ENCODE measurements at regions not wholly inside any gene's neighbourhood (a gene's known extent, or its start where the extent isn't known, plus 50 kb on each side); places are given as distances from the start of the nearest gene placed in this dataset.

- Histone ChIP-seq H3K27ac (ENCODE audit: low read depth, low read length) (no peak overlapping the region), H3K4me1 (ENCODE audit: control insufficient read depth, insufficient read depth, low read length) (no peaks in the 10 kb centered on the region), H3K4me3 (ENCODE audit: low read length) (no peak overlapping the region), H3K9me3 (ENCODE audit: control insufficient read depth, low read length) (no peaks in the 10 kb centered on the region), H3K36me3 (ENCODE audit: control insufficient read depth, insufficient read depth, low read length) (no peaks in the 10 kb centered on the region), H3K27me3 (ENCODE audit: control insufficient read depth, insufficient read depth, low read length, poor library complexity, severe bottlenecking) (no peaks in the 10 kb centered on the region), H3K9ac (ENCODE audit: extremely low read depth, low read length, poor library complexity, severe bottlenecking) (no peak overlapping the region)
- no peak overlapping the region for H3K4me3 Mint-ChIP-seq
- H3K9me3 Mint-ChIP-seq, result no peaks in the 10 kb centered on the region
- 76 to 87% methylated on average over 6 of the region's 6 CpGs for WGBS, 2 experiments (ENCODE audit: insufficient coverage in 1 of 2, insufficient read length in 1 of 2)
- no peak for TF ChIP-seq CTCF (conservative IDR thresholded peaks at IDR 0.05)
- H3K4me1 Mint-ChIP-seq, result no peaks in the 10 kb centered on the region
- DNase-seq, result peak; percentile 60
- H3K27ac Mint-ChIP-seq, result no peak overlapping the region
- H3K36me3 Mint-ChIP-seq (ENCODE audit: low read depth), result no peaks in the 10 kb centered on the region
- H3K27me3 Mint-ChIP-seq (ENCODE audit: insufficient read depth), result no peaks in the 10 kb centered on the region
These were observed 211.0 kb downstream of the KCNE4 start for GRCh38 chr2:223262946-223263345.

- Histone ChIP-seq H3K4me3 (ENCODE audit: low read length) (no peak overlapping the region), H3K4me1 (ENCODE audit: control insufficient read depth, insufficient read depth, low read length) (no peaks in the 10 kb centered on the region), H3K9me3 (ENCODE audit: control insufficient read depth, low read length) (no peaks in the 10 kb centered on the region), H3K27ac (ENCODE audit: low read depth, low read length) (no peak overlapping the region), H3K27me3 (ENCODE audit: control insufficient read depth, insufficient read depth, low read length, poor library complexity, severe bottlenecking) (no peaks in the 10 kb centered on the region), H3K9ac (ENCODE audit: extremely low read depth, low read length, poor library complexity, severe bottlenecking) (no peak overlapping the region), H3K36me3 (ENCODE audit: control insufficient read depth, insufficient read depth, low read length) (no peaks in the 10 kb centered on the region)
- WGBS, 2 experiments (ENCODE audit: insufficient coverage in 1 of 2, insufficient read length in 1 of 2), result 88 to 92% methylated on average over 2 of the region's 2 CpGs
- DNase-seq, result no peak
- Mint-ChIP-seq H3K27ac (no peak overlapping the region), H3K4me1 (no peaks in the 10 kb centered on the region), H3K27me3 (ENCODE audit: insufficient read depth) (no peaks in the 10 kb centered on the region), H3K4me3 (no peak overlapping the region), H3K9me3 (no peaks in the 10 kb centered on the region), H3K36me3 (ENCODE audit: low read depth) (no peaks in the 10 kb centered on the region)
- TF ChIP-seq CTCF (conservative IDR thresholded peaks at IDR 0.05), result no peak
These were observed 212.7 kb downstream of the KCNE4 start for GRCh38 chr2:223264541-223265193.

GRCh38 chr2:223267160-223267951 lies 215.4 kb downstream of the KCNE4 start:
- DNase-seq, result no peak
- no peaks in the 10 kb centered on the region for H3K36me3 Mint-ChIP-seq (ENCODE audit: low read depth)
- H3K4me3 ChIP-seq (ENCODE audit: low read length), result no peak overlapping the region
- no peaks in the 10 kb centered on the region for H3K4me1 ChIP-seq (ENCODE audit: control insufficient read depth, insufficient read depth, low read length)
- no peaks in the 10 kb centered on the region for H3K36me3 ChIP-seq (ENCODE audit: control insufficient read depth, insufficient read depth, low read length)
- H3K27ac ChIP-seq (ENCODE audit: low read depth, low read length), result no peak overlapping the region
- no peaks in the 10 kb centered on the region for H3K9me3 Mint-ChIP-seq
- H3K9me3 ChIP-seq (ENCODE audit: control insufficient read depth, low read length), result no peaks in the 10 kb centered on the region
- H3K27ac Mint-ChIP-seq, result no peak overlapping the region
- no peaks in the 10 kb centered on the region for H3K4me1 Mint-ChIP-seq
- no peak for TF ChIP-seq CTCF (conservative IDR thresholded peaks at IDR 0.05)
- no peak overlapping the region for H3K9ac ChIP-seq (ENCODE audit: extremely low read depth, low read length, poor library complexity, severe bottlenecking)
- no peak overlapping the region for H3K4me3 Mint-ChIP-seq
- no peaks in the 10 kb centered on the region for H3K27me3 Mint-ChIP-seq (ENCODE audit: insufficient read depth)
- H3K27me3 ChIP-seq (ENCODE audit: control insufficient read depth, insufficient read depth, low read length, poor library complexity, severe bottlenecking), result no peaks in the 10 kb centered on the region
- WGBS, 2 experiments (ENCODE audit: insufficient coverage in 1 of 2, insufficient read length in 1 of 2), result 92 to 100% methylated on average over 3 to 6 of the region's 6 CpGs
